Endothelial cell of umbilical vein (primary cell): ENCODE measurements at regions not wholly inside any gene's neighbourhood (a gene's known extent, or its start where the extent isn't known, plus 50 kb on each side); places are given as distances from the start of the nearest gene placed in this dataset.

Experiments used
- BruUV-seq: library from RNA; stranded (reverse); fragments of 400-500 nt; replicated peaks from 2 replicates; lab custom pipeline; 2021; lab: Mats Ljungman, UMichigan
- CTCF ChIA-PET: fragments of 300-600, 350-600 bp; sonication (Branson Sonifier 250); formaldehyde crosslinking; loops from one replicate; lab custom pipeline; 2021; ENCODE audit warnings: antibody characterized with exemption, inconsistent platforms; lab: Charles Lee
- POLR2A ChIA-PET: fragments of 300-600, 350-600 bp; sonication (Branson Sonifier 250); formaldehyde crosslinking; loops from one replicate; lab custom pipeline; 2021; ENCODE audit warnings: antibody characterized with exemption, inconsistent platforms; lab: Charles Lee
- DNase-seq: peaks from one replicate; pipeline ENCODE4 v3.0.0-alpha.2; 2011; ENCODE audit warnings: low read depth, low spot score
- FAIRE-seq: peaks from 2 replicates; lab custom pipeline; 2011; peaks lifted over from hg19 to GRCh38; lab: Jason Lieb, UNC
- H2AFZ ChIP-seq: 2 replicates; pipeline ENCODE4 v1.6.0; 2012; ENCODE audit warnings: low read depth, low read length, control low read depth, inconsistent platforms
- H3K27ac ChIP-seq: 2 replicates; pipeline ENCODE4 v1.5.1; 2011; ENCODE audit warnings: low read depth, mild to moderate bottlenecking, control low read depth, low read length, moderate library complexity; ENCODE audit not compliant: insufficient read depth
- H3K27me3 ChIP-seq, 2 experiments: 2 replicates each; pipeline versions ENCODE4 v1.6.0 to v1.6.1; 2011; ENCODE audit warnings: low read length in 2 of 2, mixed read lengths in 1 of 2; ENCODE audit not compliant: control insufficient read depth in 2 of 2, insufficient read depth in 2 of 2
- H3K36me3 ChIP-seq, 2 experiments: 2 replicates in 1 of 2; 3 replicates in 1 of 2; pipeline ENCODE4 v1.5.1; 2011; ENCODE audit warnings: low read length in 2 of 2, mild to moderate bottlenecking in 1 of 2, moderate library complexity in 1 of 2; ENCODE audit not compliant: control insufficient read depth in 2 of 2, insufficient read depth in 2 of 2; ENCODE audit errors: extremely low read depth in 1 of 2
- H3K4me1 ChIP-seq: 3 replicates; pipeline ENCODE4 v1.5.1; 2011; ENCODE audit warnings: mild to moderate bottlenecking, low read length; ENCODE audit not compliant: control insufficient read depth, insufficient read depth; ENCODE audit errors: extremely low read depth
- H3K4me2 ChIP-seq: 2 replicates; pipeline ENCODE4 v1.6.1; 2011; ENCODE audit warnings: low read length, control low read depth, mixed read lengths; ENCODE audit not compliant: insufficient read depth
- H3K4me3 ChIP-seq, 3 experiments: fragments of 200-600 bp in 1 of 3; sonication (generic), shearing (Covaris generic) in 1 of 3; replicated peaks in 1 of 3; 2 replicates each; pipeline ENCODE4 v1.5.1; 2011 to 2016; ENCODE audit warnings: control low read depth in 3 of 3, low read length in 3 of 3, mild to moderate bottlenecking in 2 of 3, inconsistent platforms in 1 of 3, low read depth in 1 of 3, moderate library complexity in 1 of 3; ENCODE audit not compliant: insufficient read depth in 1 of 3
- H3K79me2 ChIP-seq: 2 replicates; pipeline ENCODE4 v1.6.0; 2012; ENCODE audit warnings: low read length, inconsistent platforms; ENCODE audit not compliant: control insufficient read depth, insufficient read depth
- H3K9ac ChIP-seq: replicated peaks from 2 replicates; pipeline ENCODE3; 2011; ENCODE audit warnings: low read length, control low read depth; ENCODE audit not compliant: insufficient read depth; ENCODE audit errors: extremely low read depth
- H3K9me1 ChIP-seq: replicated peaks from 3 replicates; pipeline ENCODE4 v1.6.0; 2011; ENCODE audit warnings: mild to moderate bottlenecking, low read length; ENCODE audit not compliant: control insufficient read depth, insufficient read depth; ENCODE audit errors: extremely low read depth
- H3K9me3 ChIP-seq: replicated peaks from 2 replicates; pipeline ENCODE4 v1.5.1; 2012; ENCODE audit warnings: low read length, inconsistent platforms; ENCODE audit not compliant: control insufficient read depth, insufficient read depth
- H4K20me1 ChIP-seq: replicated peaks from 2 replicates; pipeline ENCODE3; 2011; ENCODE audit warnings: mild to moderate bottlenecking, low read length; ENCODE audit not compliant: control insufficient read depth, insufficient read depth; ENCODE audit errors: extremely low read depth
- EZH2 ChIP-seq: IDR thresholded peaks from 2 replicates; pipeline ENCODE4 v1.6.1; 2012; ENCODE audit warnings: borderline replicate concordance, low read depth, mild to moderate bottlenecking, moderate library complexity, low read length, inconsistent platforms; ENCODE audit not compliant: severe bottlenecking
- FOS ChIP-seq: IDR thresholded peaks from 2 replicates; pipeline ENCODE4 v1.6.1; 2011; ENCODE audit warnings: mild to moderate bottlenecking, low read length, moderate library complexity, borderline replicate concordance; ENCODE audit not compliant: insufficient read depth
- GATA2 ChIP-seq: IDR thresholded peaks from 2 replicates; pipeline ENCODE4 v1.7.0; 2011; ENCODE audit warnings: low read depth, mild to moderate bottlenecking, moderate library complexity, mixed read lengths, low read length; ENCODE audit not compliant: insufficient read length, insufficient read depth
- JUN ChIP-seq: IDR thresholded peaks from 2 replicates; pipeline ENCODE4 v1.6.1; 2011; ENCODE audit warnings: borderline replicate concordance, low read depth; ENCODE audit not compliant: insufficient read length, insufficient read depth
- MAX ChIP-seq: IDR thresholded peaks from 2 replicates; pipeline ENCODE4 v1.6.1; 2011; ENCODE audit not compliant: insufficient read depth, insufficient read length
- MYC ChIP-seq: IDR thresholded peaks from one replicate; pipeline ENCODE4 v1.6.1; 2011; ENCODE audit warnings: mild to moderate bottlenecking, low read depth, low read length
- POLR2A ChIP-seq: IDR thresholded peaks from 2 replicates; pipeline ENCODE4 v1.6.1; 2012; ENCODE audit warnings: low read depth, mild to moderate bottlenecking, control low read depth, low read length
- POLR2AphosphoS5 ChIP-seq: IDR thresholded peaks from 2 replicates; pipeline ENCODE4 v1.6.1; 2012; ENCODE audit warnings: low read depth, mild to moderate bottlenecking, control low read depth, low read length, moderate library complexity; ENCODE audit not compliant: insufficient read depth
- dilution Hi-C: fragments of 300-500 bp; cut with MboI; formaldehyde crosslinking; loops from one replicate; pipeline ENCODE4 v1.15.0; 2019; ENCODE audit warnings: low sequenced_read_pairs; ENCODE audit not compliant: extremely low pct_ligation_motif_present
- intact Hi-C: fragments of 100-400 bp; cut with micrococcal nuclease; formaldehyde crosslinking; loops from one replicate; pipeline ENCODE4 v1.10.0; 2022
- TF ChIP-seq, protein P1 (sequence below), 2 donors: IDR thresholded peaks; 1 replicate in 1 of 2; 2 replicates in 1 of 2; pipeline ENCODE4 v1.5.1; 2011; ENCODE audit warnings: low read length in 2 of 2, mild to moderate bottlenecking in 2 of 2, moderate library complexity in 2 of 2, control low read depth in 1 of 2, inconsistent platforms in 1 of 2, low read depth in 1 of 2; ENCODE audit not compliant: insufficient read depth in 1 of 2; ENCODE audit errors: extremely low read depth in 1 of 2

DNA sequence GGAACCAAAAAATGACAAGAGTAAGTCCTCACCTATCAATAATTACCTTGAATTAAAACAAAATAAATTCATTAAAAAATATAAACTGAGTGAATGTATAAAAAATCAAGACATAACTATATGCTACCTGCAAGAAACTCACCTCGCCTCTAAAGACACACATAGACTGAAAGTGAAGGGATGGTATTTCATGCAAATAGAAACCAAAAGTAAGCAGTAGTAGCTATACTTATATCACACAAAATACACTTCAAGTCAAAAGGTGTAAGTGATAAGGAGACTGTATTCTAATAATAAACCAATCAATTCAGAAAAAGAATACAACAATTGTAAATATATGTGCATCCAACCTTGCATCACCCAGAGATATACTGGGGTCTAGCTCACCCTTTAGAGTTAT, 332.6 kb downstream of the SH2D4B start:
- Histone ChIP-seq H3K4me1 (no peaks in the 10 kb centered on the region), H3K9me3 (no peaks in the 10 kb centered on the region), H2AFZ (no peak overlapping the region), H3K79me2 (no peaks in the 10 kb centered on the region), H3K27me3 (no peaks in the 10 kb centered on the region), H3K36me3 (no peaks in the 10 kb centered on the region), H3K4me3 (no peak overlapping the region), H3K27ac (no peak overlapping the region), H3K4me2 (no peak overlapping the region), H4K20me1 (no peaks in the 10 kb centered on the region), H3K9ac (no peak overlapping the region), H3K9me1 (no peaks in the 10 kb centered on the region)
- TF ChIP-seq EZH2 (no peak), GATA2 (no peak), MAX (no peak), POLR2AphosphoS5 (no peak), JUN (no peak), POLR2A (no peak), MYC (no peak), FOS (no peak)
- TF ChIP-seq, protein P1, sequence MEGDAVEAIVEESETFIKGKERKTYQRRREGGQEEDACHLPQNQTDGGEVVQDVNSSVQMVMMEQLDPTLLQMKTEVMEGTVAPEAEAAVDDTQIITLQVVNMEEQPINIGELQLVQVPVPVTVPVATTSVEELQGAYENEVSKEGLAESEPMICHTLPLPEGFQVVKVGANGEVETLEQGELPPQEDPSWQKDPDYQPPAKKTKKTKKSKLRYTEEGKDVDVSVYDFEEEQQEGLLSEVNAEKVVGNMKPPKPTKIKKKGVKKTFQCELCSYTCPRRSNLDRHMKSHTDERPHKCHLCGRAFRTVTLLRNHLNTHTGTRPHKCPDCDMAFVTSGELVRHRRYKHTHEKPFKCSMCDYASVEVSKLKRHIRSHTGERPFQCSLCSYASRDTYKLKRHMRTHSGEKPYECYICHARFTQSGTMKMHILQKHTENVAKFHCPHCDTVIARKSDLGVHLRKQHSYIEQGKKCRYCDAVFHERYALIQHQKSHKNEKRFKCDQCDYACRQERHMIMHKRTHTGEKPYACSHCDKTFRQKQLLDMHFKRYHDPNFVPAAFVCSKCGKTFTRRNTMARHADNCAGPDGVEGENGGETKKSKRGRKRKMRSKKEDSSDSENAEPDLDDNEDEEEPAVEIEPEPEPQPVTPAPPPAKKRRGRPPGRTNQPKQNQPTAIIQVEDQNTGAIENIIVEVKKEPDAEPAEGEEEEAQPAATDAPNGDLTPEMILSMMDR (IDR thresholded peaks at IDR 0.05; ENCODE audit: extremely low read depth in 1 of 2, insufficient read depth in 1 of 2, low read depth in 1 of 2, low read length in 2 of 2): no peak
- ChIA-PET CTCF (no interaction called here), POLR2A (no interaction called here)
- intact Hi-C loops (no loop called here), dilution Hi-C loops (no loop called here)
- DNase-seq (no peak), FAIRE-seq (no peak)
- BruUV-seq: no TSS peak
